HepG2 (cell line): ENCODE measurements at regions not wholly inside any gene's neighbourhood (a gene's known extent, or its start where the extent isn't known, plus 50 kb on each side); places are given as distances from the start of the nearest gene placed in this dataset.

ENCODE experiments used
- ATAC-seq: fragments of 200-7000 bp; cut with Tn5 transposase; 3 replicates; pipeline ENCODE4 v1.9.1; 2020; ENCODE audit warnings: mild to moderate bottlenecking, moderate library complexity
- BruUV-seq: library from RNA; stranded (reverse); fragments of 400-500 nt; replicated peaks from 2 replicates; lab custom pipeline; 2021; lab: Mats Ljungman, UMichigan
- CTCF ChIA-PET: fragments of 300-600 bp; formaldehyde crosslinking; extraction: SDS; loops from one replicate; lab custom pipeline; 2021; ENCODE audit warnings: low total read pairs, inconsistent platforms, low intra/inter-chr PET ratio; lab: Yijun Ruan, JAX
- POLR2A ChIA-PET: fragments of 350-600 bp; sonication (Branson Sonifier 250); formaldehyde crosslinking; loops from one replicate; lab custom pipeline; 2020; ENCODE audit warnings: antibody characterized with exemption, inconsistent platforms; lab: Yijun Ruan, JAX
- DNase-seq: peaks from one replicate; pipeline ENCODE4 v3.0.0-alpha.2; 2015; ENCODE audit warnings: low spot score
- FAIRE-seq: peaks from 3 replicates; lab custom pipeline; 2011; peaks lifted over from hg19 to GRCh38; lab: Jason Lieb, UNC
- H2AFZ ChIP-seq: one replicate; pipeline ENCODE4 v1.6.1; 2011; ENCODE audit warnings: low read length, inconsistent platforms
- H3K27ac ChIP-seq: fragments of 300-600 bp; 3 replicates; pipeline ENCODE4 v1.8.0; 2011; ENCODE audit warnings: mixed run types, mild to moderate bottlenecking, mixed read lengths, low read length, inconsistent platforms; ENCODE audit not compliant: insufficient read depth; ENCODE audit errors: extremely low read length
- H3K27me3 ChIP-seq, 2 experiments: fragments of 200-600 bp in 1 of 2; 2 replicates in 1 of 2; 3 replicates in 1 of 2; pipeline versions ENCODE4 v1.6.0 to v1.8.0; 2011; ENCODE audit warnings: low read length in 2 of 2, mild to moderate bottlenecking in 2 of 2, moderate library complexity in 2 of 2, inconsistent platforms in 1 of 2; ENCODE audit not compliant: insufficient read depth in 2 of 2, control insufficient read depth in 1 of 2
- H3K36me3 ChIP-seq, 2 experiments: fragments of 200-600 bp in 1 of 2; replicated peaks in 1 of 2; 2 replicates in 1 of 2; 3 replicates in 1 of 2; pipeline versions ENCODE4 v1.5.1 to v1.8.0; 2011; ENCODE audit warnings: low read length in 2 of 2, inconsistent platforms in 1 of 2; ENCODE audit not compliant: insufficient read depth in 2 of 2, control insufficient read depth in 1 of 2
- H3K4me1 ChIP-seq: 2 replicates; pipeline ENCODE4 v1.5.1; 2012; ENCODE audit warnings: low read length, inconsistent platforms; ENCODE audit not compliant: insufficient read depth
- H3K4me2 ChIP-seq: 2 replicates; pipeline ENCODE4 v1.6.0; 2011; ENCODE audit warnings: low read depth, low read length, inconsistent platforms
- H3K4me3 ChIP-seq, 3 experiments: fragments of 200-600 bp in 1 of 3; sonication (generic), shearing (Covaris generic) in 1 of 3; replicated peaks in 1 of 3; 2 replicates each; pipeline ENCODE4 v1.5.1; 2011 to 2016; ENCODE audit warnings: low read length in 3 of 3, inconsistent platforms in 2 of 3, low read depth in 2 of 3, mild to moderate bottlenecking in 2 of 3, control low read depth in 1 of 3, mixed read lengths in 1 of 3; ENCODE audit not compliant: insufficient read depth in 1 of 3
- H3K79me2 ChIP-seq: one replicate; pipeline ENCODE4 v1.6.1; 2011; ENCODE audit warnings: low read length, inconsistent platforms; ENCODE audit not compliant: insufficient read depth
- H3K9ac ChIP-seq: 2 replicates; pipeline ENCODE4 v1.6.0; 2011; ENCODE audit warnings: mild to moderate bottlenecking, low read depth, low read length, inconsistent platforms; ENCODE audit not compliant: insufficient read depth
- H3K9me3 ChIP-seq: 2 replicates; pipeline ENCODE4 v1.5.1; 2012; ENCODE audit warnings: mild to moderate bottlenecking, low read length
- H4K20me1 ChIP-seq: 2 replicates; pipeline ENCODE4 v1.6.0; 2011; ENCODE audit warnings: inconsistent platforms, mild to moderate bottlenecking, low read length, moderate library complexity; ENCODE audit not compliant: insufficient read depth
- ATF3 ChIP-seq: sonication (generic); formaldehyde crosslinking; IDR thresholded peaks from 2 replicates; pipeline ENCODE4 v1.4.0; 2020; ENCODE audit warnings: missing genetic modification reagents
- DZIP1 ChIP-seq: sonication (generic); formaldehyde crosslinking; IDR thresholded peaks from 2 replicates; pipeline ENCODE4 v1.5.0; 2020; ENCODE audit warnings: mild to moderate bottlenecking, missing genetic modification reagents
- GFI1 ChIP-seq: sonication (generic); formaldehyde crosslinking; IDR thresholded peaks from 2 replicates; pipeline ENCODE4 v1.5.0; 2020; ENCODE audit warnings: missing genetic modification reagents, mild to moderate bottlenecking, borderline replicate concordance
- POLR2AphosphoS5 ChIP-seq: IDR thresholded peaks from 2 replicates; pipeline ENCODE4 v1.6.1; 2012; ENCODE audit warnings: low read depth, low read length
- SOX5 ChIP-seq: IDR thresholded peaks from 2 replicates; pipeline ENCODE4 v1.6.1; 2016; ENCODE audit warnings: borderline replicate concordance
- SRSF1 ChIP-seq: fragments of 200-400 bp; formaldehyde crosslinking; optimal IDR thresholded peaks from 2 replicates; pipeline ENCODE3; 2017; ENCODE audit warnings: mild to moderate bottlenecking, low read depth, low read length, moderate library complexity
- TP53 ChIP-seq: sonication (generic); formaldehyde crosslinking; conservative IDR thresholded peaks from 2 replicates; pipeline ENCODE4 v1.4.0; 2020; ENCODE audit warnings: missing genetic modification reagents
- ZNF790 ChIP-seq: sonication (generic); formaldehyde crosslinking; IDR thresholded peaks from 2 replicates; pipeline ENCODE4 v1.8.0; 2022; ENCODE audit warnings: missing genetic modification reagents, mild to moderate bottlenecking, borderline replicate concordance
- WGBS: methylation state at CpG from one replicate; pipeline ENCODE4 v1.1.6; 2017; ENCODE audit warnings: low lambda C conversion rate; 5-methylcytosine and 5-hydroxymethylcytosine counted together
- in situ Hi-C: cut with HindIII; loops from 2 replicates; pipeline ENCODE4 v1.10.0; 2017; ENCODE audit warnings: low pct_unique_long_range_greater_than_20kb; ENCODE audit not compliant: extremely low pct_ligation_motif_present
- intact Hi-C: fragments of 100-400 bp; cut with micrococcal nuclease; formaldehyde crosslinking; loops from one replicate; pipeline ENCODE4 v1.10.0; 2022; ENCODE audit not compliant: unreplicated experiment

- Histone ChIP-seq H3K4me3 (no peak overlapping the region), H3K4me2 (no peak overlapping the region), H3K9me3 (no peaks in the 10 kb centered on the region), H3K27ac (no peak overlapping the region), H3K79me2 (no peaks in the 10 kb centered on the region), H3K9ac (no peak overlapping the region), H4K20me1 (no peaks in the 10 kb centered on the region), H3K36me3 (no peaks in the 10 kb centered on the region), H3K27me3 (peaks cover 2 to 17% of the 10 kb centered on the region in 2 experiments; a peak in 3 of 5 replicates), H3K4me1 (peaks cover 3% of the 10 kb centered on the region; the same call in 1 of the 2 replicates), H2AFZ (no peak overlapping the region)
- ChIA-PET POLR2A (no interaction called here), CTCF (no interaction called here)
- ATAC-seq (no peak), DNase-seq (no peak), FAIRE-seq (no peak)
- BruUV-seq = no TSS peak
- TF ChIP-seq DZIP1 (CRISPR knock-in tag) = no peak
- TF ChIP-seq ATF3 (CRISPR knock-in tag) = no peak
- no peak for TF ChIP-seq GFI1 (CRISPR knock-in tag)
- TF ChIP-seq POLR2AphosphoS5 = no peak
- TF ChIP-seq SRSF1 = no peak
- TF ChIP-seq TP53 (CRISPR knock-in tag) = no peak
- no peak for TF ChIP-seq ZNF790 (CRISPR knock-in tag)
- TF ChIP-seq SOX5 (CRISPR knock-in tag) = no peak
- intact Hi-C loops = no loop called here
- in situ Hi-C loops = no loop called here
- 69% methylated on average over 6 of the region's 6 CpGs for WGBS
These were observed 83.4 kb upstream of the FRMD1 start for GRCh38 chr6:168162366-168162765.
